DND-41 (cell line): ENCODE measurements at regions not wholly inside any gene's neighbourhood (a gene's known extent, or its start where the extent isn't known, plus 50 kb on each side); places are given as distances from the start of the nearest gene placed in this dataset.

Experiments used
- CTCF ChIP-seq: IDR thresholded peaks from 2 replicates; pipeline ENCODE4 v1.5.1; 2012; ENCODE audit warnings: borderline replicate concordance, low read length, moderate library complexity, mild to moderate bottlenecking; ENCODE audit not compliant: poor library complexity, severe bottlenecking; ENCODE audit errors: extremely low read depth
- EZH2 ChIP-seq: IDR thresholded peaks from 3 replicates; pipeline ENCODE4 v1.6.1; 2012; ENCODE audit warnings: borderline replicate concordance, low read depth, mild to moderate bottlenecking, moderate library complexity, low read length, inconsistent platforms; ENCODE audit not compliant: severe bottlenecking

GRCh38 chr1:29893046-29893723 lies 656.9 kb downstream of the PTPRU start:
- TF ChIP-seq EZH2 (no peak), CTCF (no peak)
